HEK293 (cell line): ENCODE measurements at regions not wholly inside any gene's neighbourhood (a gene's known extent, or its start where the extent isn't known, plus 50 kb on each side); places are given as distances from the start of the nearest gene placed in this dataset.

Source experiments
- ATF2 ChIP-seq: fragments of 450-650 bp; formaldehyde crosslinking; IDR thresholded peaks from 2 replicates; pipeline ENCODE4 v1.5.1; 2016; ENCODE audit warnings: missing biosample characterization, missing genetic modification characterization, low read depth
- KLF16 ChIP-seq: fragments of 450-650 bp; formaldehyde crosslinking; IDR thresholded peaks from 2 replicates; pipeline ENCODE4 v1.5.1; 2017; ENCODE audit warnings: missing biosample characterization, missing genetic modification characterization
- TRIM28 ChIP-seq: IDR thresholded peaks from 2 replicates; pipeline ENCODE4 v1.6.1; 2011; ENCODE audit warnings: low read length, control low read depth, borderline replicate concordance
- YY1 ChIP-seq: fragments of 450-650 bp; formaldehyde crosslinking; IDR thresholded peaks from 2 replicates; pipeline ENCODE4 v1.5.1; 2018; ENCODE audit warnings: missing biosample characterization, missing genetic modification characterization
- ZBTB7A ChIP-seq: fragments of 450-650 bp; formaldehyde crosslinking; IDR thresholded peaks from 2 replicates; pipeline ENCODE4 v1.5.1; 2016; ENCODE audit warnings: low read depth, missing biosample characterization, missing genetic modification characterization
- ZNF121 ChIP-seq: fragments of 450-650 bp; formaldehyde crosslinking; IDR thresholded peaks from 2 replicates; pipeline ENCODE4 v1.5.1; 2016; ENCODE audit warnings: missing biosample characterization, missing genetic modification characterization
- ZNF302 ChIP-seq: fragments of 450-650 bp; formaldehyde crosslinking; IDR thresholded peaks from 2 replicates; pipeline ENCODE4 v1.5.1; 2016; ENCODE audit warnings: missing biosample characterization, missing genetic modification characterization, low read depth
- ZNF335 ChIP-seq: fragments of 450-650 bp; formaldehyde crosslinking; conservative IDR thresholded peaks from 2 replicates; pipeline ENCODE4 v1.5.1; 2016; ENCODE audit warnings: missing biosample characterization, missing genetic modification characterization
- ZNF404 ChIP-seq: fragments of 450-650 bp; formaldehyde crosslinking; IDR thresholded peaks from 2 replicates; pipeline ENCODE4 v1.5.1; 2017; ENCODE audit warnings: missing biosample characterization, missing genetic modification characterization
- ZNF580 ChIP-seq: fragments of 450-650 bp; formaldehyde crosslinking; IDR thresholded peaks from 2 replicates; pipeline ENCODE4 v1.5.1; 2016; ENCODE audit warnings: missing biosample characterization, missing genetic modification characterization
- ZNF600 ChIP-seq: fragments of 450-650 bp; formaldehyde crosslinking; IDR thresholded peaks from 2 replicates; pipeline ENCODE4 v1.5.1; 2016; ENCODE audit warnings: missing biosample characterization, missing genetic modification characterization
- TF ChIP-seq, protein P1 (sequence below): fragments of 450-650 bp; formaldehyde crosslinking; IDR thresholded peaks from 2 replicates; pipeline ENCODE4 v1.5.1; 2016; ENCODE audit warnings: missing biosample characterization, missing genetic modification characterization
- TF ChIP-seq, protein P2 (sequence below): fragments of 450-650 bp; formaldehyde crosslinking; IDR thresholded peaks from 2 replicates; pipeline ENCODE4 v1.5.1; 2016; ENCODE audit warnings: missing biosample characterization, missing genetic modification characterization

DNA sequence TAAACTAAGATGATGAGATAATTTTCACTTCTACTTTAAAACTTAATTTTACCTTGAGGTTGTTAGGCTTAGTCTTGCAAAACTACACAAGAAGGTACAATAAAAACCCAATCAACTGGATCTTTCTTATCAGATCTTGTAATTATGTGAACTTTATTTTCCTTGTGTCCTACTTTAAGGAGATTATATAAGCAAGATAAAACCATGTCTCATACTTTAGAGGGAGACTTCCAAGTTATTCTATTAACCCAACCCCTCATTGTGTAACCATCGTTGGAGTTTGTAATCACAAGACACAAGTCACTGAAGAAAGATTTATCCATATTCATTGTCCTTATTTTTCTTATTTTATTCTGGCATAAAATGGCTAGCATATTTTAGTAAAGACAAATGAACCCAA is 165.6 kb downstream of the SERPINI1 start:
- TF ChIP-seq TRIM28 (no peak), ZBTB7A (tag by site-specific recombination) (no peak), YY1 (no peak), KLF16 (tag by site-specific recombination) (no peak), ZNF121 (tag by site-specific recombination) (no peak), ZNF335 (no peak), ZNF580 (tag by site-specific recombination) (no peak), ZNF302 (tag by site-specific recombination) (no peak), ATF2 (no peak), ZNF404 (no peak), ZNF600 (tag by site-specific recombination) (no peak)
- TF ChIP-seq, protein P1, sequence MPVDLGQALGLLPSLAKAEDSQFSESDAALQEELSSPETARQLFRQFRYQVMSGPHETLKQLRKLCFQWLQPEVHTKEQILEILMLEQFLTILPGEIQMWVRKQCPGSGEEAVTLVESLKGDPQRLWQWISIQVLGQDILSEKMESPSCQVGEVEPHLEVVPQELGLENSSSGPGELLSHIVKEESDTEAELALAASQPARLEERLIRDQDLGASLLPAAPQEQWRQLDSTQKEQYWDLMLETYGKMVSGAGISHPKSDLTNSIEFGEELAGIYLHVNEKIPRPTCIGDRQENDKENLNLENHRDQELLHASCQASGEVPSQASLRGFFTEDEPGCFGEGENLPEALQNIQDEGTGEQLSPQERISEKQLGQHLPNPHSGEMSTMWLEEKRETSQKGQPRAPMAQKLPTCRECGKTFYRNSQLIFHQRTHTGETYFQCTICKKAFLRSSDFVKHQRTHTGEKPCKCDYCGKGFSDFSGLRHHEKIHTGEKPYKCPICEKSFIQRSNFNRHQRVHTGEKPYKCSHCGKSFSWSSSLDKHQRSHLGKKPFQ (tag by site-specific recombination), result no peak
- TF ChIP-seq, protein P2, sequence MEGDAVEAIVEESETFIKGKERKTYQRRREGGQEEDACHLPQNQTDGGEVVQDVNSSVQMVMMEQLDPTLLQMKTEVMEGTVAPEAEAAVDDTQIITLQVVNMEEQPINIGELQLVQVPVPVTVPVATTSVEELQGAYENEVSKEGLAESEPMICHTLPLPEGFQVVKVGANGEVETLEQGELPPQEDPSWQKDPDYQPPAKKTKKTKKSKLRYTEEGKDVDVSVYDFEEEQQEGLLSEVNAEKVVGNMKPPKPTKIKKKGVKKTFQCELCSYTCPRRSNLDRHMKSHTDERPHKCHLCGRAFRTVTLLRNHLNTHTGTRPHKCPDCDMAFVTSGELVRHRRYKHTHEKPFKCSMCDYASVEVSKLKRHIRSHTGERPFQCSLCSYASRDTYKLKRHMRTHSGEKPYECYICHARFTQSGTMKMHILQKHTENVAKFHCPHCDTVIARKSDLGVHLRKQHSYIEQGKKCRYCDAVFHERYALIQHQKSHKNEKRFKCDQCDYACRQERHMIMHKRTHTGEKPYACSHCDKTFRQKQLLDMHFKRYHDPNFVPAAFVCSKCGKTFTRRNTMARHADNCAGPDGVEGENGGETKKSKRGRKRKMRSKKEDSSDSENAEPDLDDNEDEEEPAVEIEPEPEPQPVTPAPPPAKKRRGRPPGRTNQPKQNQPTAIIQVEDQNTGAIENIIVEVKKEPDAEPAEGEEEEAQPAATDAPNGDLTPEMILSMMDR, result no peak
